AG04450 (cell line): ENCODE measurements at regions not wholly inside any gene's neighbourhood (a gene's known extent, or its start where the extent isn't known, plus 50 kb on each side); places are given as distances from the start of the nearest gene placed in this dataset.

Source experiments
- CTCF ChIA-PET: fragments of 300-600, 350-600 bp; formaldehyde crosslinking; extraction: SDS; loops from one replicate; lab custom pipeline; 2022; ENCODE audit warnings: antibody characterized with exemption, inconsistent platforms; lab: Charles Lee
- POLR2A ChIA-PET: fragments of 350-600 bp; formaldehyde crosslinking; extraction: SDS; loops from one replicate; lab custom pipeline; 2021; ENCODE audit warnings: antibody characterized with exemption, inconsistent platforms; lab: Yijun Ruan, JAX
- DNase-seq: peaks from one replicate; pipeline ENCODE4 v3.0.0-alpha.2; 2011; ENCODE audit warnings: low read depth, low spot score
- H3K27ac ChIP-seq: one replicate; pipeline ENCODE4 v1.5.1; 2012; ENCODE audit warnings: low read depth, low read length, control low read depth
- H3K27me3 ChIP-seq: one replicate; pipeline ENCODE4 v1.6.0; 2012; ENCODE audit warnings: low read length; ENCODE audit not compliant: control insufficient read depth, insufficient read depth
- H3K4me3 ChIP-seq: 2 replicates; pipeline ENCODE4 v1.5.1; 2011; ENCODE audit warnings: mild to moderate bottlenecking, low read depth, low read length, control low read depth
- H3K9me3 ChIP-seq: 2 replicates; pipeline ENCODE4 v1.5.1; 2012; ENCODE audit warnings: low read length; ENCODE audit not compliant: control insufficient read depth, insufficient read depth
- CTCF ChIP-seq: IDR thresholded peaks from 2 replicates; pipeline ENCODE4 v1.5.1; 2011; ENCODE audit warnings: low read depth, low read length, control low read depth, inconsistent platforms

GRCh38 chr14:23814527-23815256 is 138.9 kb upstream of the DHRS4 start:
- H3K4me3 ChIP-seq = no peak overlapping the region
- no peaks in the 10 kb centered on the region for H3K9me3 ChIP-seq
- DNase-seq = no peak
- no peak overlapping the region for H3K27ac ChIP-seq
- ChIA-PET CTCF (no interaction called here), POLR2A (no interaction called here)
- H3K27me3 ChIP-seq = no peaks in the 10 kb centered on the region
- TF ChIP-seq CTCF = no peak

- POLR2A ChIA-PET = no interaction called here
- CTCF ChIA-PET = no interaction called here
- Histone ChIP-seq H3K9me3 (no peaks in the 10 kb centered on the region), H3K4me3 (no peak overlapping the region), H3K27ac (no peak overlapping the region), H3K27me3 (no peaks in the 10 kb centered on the region)
- TF ChIP-seq CTCF = no peak
- DNase-seq = no peak
Measured at GRCh38 chr14:23816371-23816770, 137.2 kb upstream of the DHRS4 start.

GRCh38 chr14:23817164-23817767 is 136.3 kb upstream of the DHRS4 start:
- POLR2A ChIA-PET = no interaction called here
- TF ChIP-seq CTCF = no peak
- H3K27me3 ChIP-seq = no peaks in the 10 kb centered on the region
- no peak overlapping the region for H3K4me3 ChIP-seq
- no peak for DNase-seq
- CTCF ChIA-PET = no interaction called here
- no peak overlapping the region for H3K27ac ChIP-seq
- H3K9me3 ChIP-seq = no peaks in the 10 kb centered on the region

- Histone ChIP-seq H3K9me3 (no peaks in the 10 kb centered on the region), H3K4me3 (no peak overlapping the region), H3K27me3 (peaks cover 10% of the 10 kb centered on the region), H3K27ac (no peak overlapping the region)
- DNase-seq = no peak
- CTCF ChIA-PET = interaction anchor here (0.6 kb wide), 1 partner anchor 30 kb away, joined by 3 read pairs; no protein-coding TSS in a partner anchor
- POLR2A ChIA-PET = no interaction called here
- TF ChIP-seq CTCF = no peak
Measured at GRCh38 chr14:23827100-23827892, 126.3 kb upstream of the DHRS4 start.

- Histone ChIP-seq H3K4me3 (no peak overlapping the region), H3K27me3 (peaks cover 11% of the 10 kb centered on the region), H3K27ac (no peak overlapping the region), H3K9me3 (no peaks in the 10 kb centered on the region)
- ChIA-PET POLR2A (no interaction called here), CTCF (no interaction called here)
- no peak for TF ChIP-seq CTCF
- DNase-seq = no peak
Measured at GRCh38 chr14:23828001-23828400, 125.6 kb upstream of the DHRS4 start.
